MCF 10A (cell line): ENCODE measurements at regions not wholly inside any gene's neighbourhood (a gene's known extent, or its start where the extent isn't known, plus 50 kb on each side); places are given as distances from the start of the nearest gene placed in this dataset.
"Not testable (repeated sequence)": the region's sequence is repeated elsewhere in the genome, so short reads cannot be mapped to it uniquely, and the experiment has no call there.

ENCODE experiments used
- BruUV-seq: library from RNA; stranded (reverse); fragments of 400-500 nt; replicated peaks from 2 replicates; lab custom pipeline; 2021; lab: Mats Ljungman, UMichigan
- CTCF ChIA-PET: fragments of 300-600 bp; sonication (Branson Sonifier 250); formaldehyde crosslinking; extraction: SDS; loops from one replicate; lab custom pipeline; 2021; ENCODE audit warnings: antibody characterized with exemption, inconsistent platforms; lab: Yijun Ruan, JAX
- POLR2A ChIA-PET: fragments of 300-600, 350-650 bp; sonication (Branson Sonifier 250); formaldehyde crosslinking; extraction: SDS; loops from one replicate; lab custom pipeline; 2020; ENCODE audit warnings: antibody characterized with exemption, inconsistent platforms; lab: Yijun Ruan, JAX
- DNase-seq: peaks from one replicate; pipeline ENCODE4 v3.0.0-alpha.2; 2018; ENCODE audit not compliant: unreplicated experiment
- H3K27ac Mint-ChIP-seq: one replicate; pipeline ENCODE4 v1.8.0; 2022; ENCODE audit warnings: mild to moderate bottlenecking, low read depth, mixed read lengths; ENCODE audit not compliant: unreplicated experiment
- H3K27me3 Mint-ChIP-seq: one replicate; pipeline ENCODE4 v1.8.0; 2022; ENCODE audit warnings: mixed read lengths; ENCODE audit not compliant: insufficient read depth, unreplicated experiment
- H3K36me3 Mint-ChIP-seq: one replicate; pipeline ENCODE4 v1.8.0; 2022; ENCODE audit warnings: mild to moderate bottlenecking, moderate library complexity, mixed read lengths; ENCODE audit not compliant: insufficient read depth, unreplicated experiment
- H3K4me1 Mint-ChIP-seq: one replicate; pipeline ENCODE4 v1.8.0; 2022; ENCODE audit warnings: mixed read lengths; ENCODE audit not compliant: insufficient read depth, unreplicated experiment
- H3K4me3 Mint-ChIP-seq: one replicate; pipeline ENCODE4 v1.8.0; 2022; ENCODE audit warnings: mild to moderate bottlenecking, moderate library complexity, mixed read lengths; ENCODE audit not compliant: unreplicated experiment
- H3K9me3 Mint-ChIP-seq: one replicate; pipeline ENCODE4 v1.8.0; 2022; ENCODE audit warnings: mixed read lengths; ENCODE audit not compliant: unreplicated experiment
- intact Hi-C: fragments of 100-400 bp; cut with micrococcal nuclease; formaldehyde crosslinking; loops from 2 replicates; pipeline ENCODE4 v1.14.1; 2022
- TF ChIP-seq, protein P1 (sequence below): fragments of 200-600 bp; IDR thresholded peaks from one replicate; pipeline ENCODE4 v1.8.0; 2022; ENCODE audit warnings: antibody characterized with exemption, mild to moderate bottlenecking; ENCODE audit not compliant: unreplicated experiment

GRCh38 chr4:11647433-11647832 lies 218.7 kb upstream of the HS3ST1 start:
- BruUV-seq, result no TSS peak
- H3K9me3 Mint-ChIP-seq, result peaks cover 8% of the 10 kb centered on the region
- peaks cover 8% of the 10 kb centered on the region for H3K4me1 Mint-ChIP-seq
- TF ChIP-seq, protein P1, sequence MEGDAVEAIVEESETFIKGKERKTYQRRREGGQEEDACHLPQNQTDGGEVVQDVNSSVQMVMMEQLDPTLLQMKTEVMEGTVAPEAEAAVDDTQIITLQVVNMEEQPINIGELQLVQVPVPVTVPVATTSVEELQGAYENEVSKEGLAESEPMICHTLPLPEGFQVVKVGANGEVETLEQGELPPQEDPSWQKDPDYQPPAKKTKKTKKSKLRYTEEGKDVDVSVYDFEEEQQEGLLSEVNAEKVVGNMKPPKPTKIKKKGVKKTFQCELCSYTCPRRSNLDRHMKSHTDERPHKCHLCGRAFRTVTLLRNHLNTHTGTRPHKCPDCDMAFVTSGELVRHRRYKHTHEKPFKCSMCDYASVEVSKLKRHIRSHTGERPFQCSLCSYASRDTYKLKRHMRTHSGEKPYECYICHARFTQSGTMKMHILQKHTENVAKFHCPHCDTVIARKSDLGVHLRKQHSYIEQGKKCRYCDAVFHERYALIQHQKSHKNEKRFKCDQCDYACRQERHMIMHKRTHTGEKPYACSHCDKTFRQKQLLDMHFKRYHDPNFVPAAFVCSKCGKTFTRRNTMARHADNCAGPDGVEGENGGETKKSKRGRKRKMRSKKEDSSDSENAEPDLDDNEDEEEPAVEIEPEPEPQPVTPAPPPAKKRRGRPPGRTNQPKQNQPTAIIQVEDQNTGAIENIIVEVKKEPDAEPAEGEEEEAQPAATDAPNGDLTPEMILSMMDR, result no peak
- no peak overlapping the region for H3K27ac Mint-ChIP-seq
- H3K27me3 Mint-ChIP-seq, result peaks cover 13% of the 10 kb centered on the region
- H3K36me3 Mint-ChIP-seq, result no peaks in the 10 kb centered on the region
- ChIA-PET CTCF (interaction anchor here (0.7 kb wide), 1 partner anchor 204 kb away, joined by 5 read pairs; no protein-coding TSS in a partner anchor), POLR2A (no interaction called here)
- no peak overlapping the region for H3K4me3 Mint-ChIP-seq
- DNase-seq, result no peak
- intact Hi-C loops, result no loop called here

GRCh38 chr4:11643081-11643480 lies 214.4 kb upstream of the HS3ST1 start:
- ChIA-PET CTCF (interaction anchor here (0.7 to 1.0 kb wide), 2 partner anchors 8 to 199 kb away, joined by 3 read pairs; no protein-coding TSS in a partner anchor), POLR2A (interaction anchor here (0.9 to 1.0 kb wide), 2 partner anchors 18 to 138 kb away, joined by 3 read pairs; no protein-coding TSS in a partner anchor)
- H3K27me3 Mint-ChIP-seq, result peaks cover 13% of the 10 kb centered on the region
- peak; percentile 54 for DNase-seq
- intact Hi-C loops, BruUV-seq, H3K27ac Mint-ChIP-seq, H3K9me3 Mint-ChIP-seq, H3K36me3 Mint-ChIP-seq, H3K4me3 Mint-ChIP-seq, H3K4me1 Mint-ChIP-seq: not testable (repeated sequence)

- H3K9me3 Mint-ChIP-seq, result peaks cover 8% of the 10 kb centered on the region
- H3K4me3 Mint-ChIP-seq, result no peak overlapping the region
- H3K4me1 Mint-ChIP-seq, result peaks cover 16% of the 10 kb centered on the region
- no peak for DNase-seq
- POLR2A ChIA-PET, result no interaction called here
- BruUV-seq, result no TSS peak
- CTCF ChIA-PET, result interaction anchor here (0.9 kb wide), 1 partner anchor 79 kb away, joined by 5 read pairs; no protein-coding TSS in a partner anchor
- intact Hi-C loops, result no loop called here
- H3K27ac Mint-ChIP-seq, result no peak overlapping the region
- H3K36me3 Mint-ChIP-seq, result no peaks in the 10 kb centered on the region
- H3K27me3 Mint-ChIP-seq, result no peaks in the 10 kb centered on the region
- TF ChIP-seq, protein P1, result no peak
Observed at GRCh38 chr4:11640584-11640983, 211.9 kb upstream of the HS3ST1 start.

- POLR2A ChIA-PET, result no interaction called here
- Mint-ChIP-seq H3K36me3 (no peaks in the 10 kb centered on the region), H3K4me1 (peaks cover 39% of the 10 kb centered on the region), H3K27me3 (no peaks in the 10 kb centered on the region), H3K27ac (no peak overlapping the region), H3K9me3 (no peaks in the 10 kb centered on the region), H3K4me3 (no peak overlapping the region)
- TF ChIP-seq, protein P1, result no peak
- CTCF ChIA-PET, result no interaction called here
- no peak for DNase-seq
- intact Hi-C loops, result loop anchor here (5.0 kb wide), 1 partner anchor 66 kb away; no protein-coding TSS in a partner anchor
- BruUV-seq, result no TSS peak
Observed at GRCh38 chr4:11636551-11636950, 207.9 kb upstream of the HS3ST1 start.
